Peyer's patch (tissue), 4 donors: ENCODE measurements at regions not wholly inside any gene's neighbourhood (a gene's known extent, or its start where the extent isn't known, plus 50 kb on each side); places are given as distances from the start of the nearest gene placed in this dataset.

ENCODE experiments used
- DNase-seq, 3 donors: peaks; one replicate each; pipeline ENCODE4 v3.0.0-alpha.2; 2017 to 2019
- H3K27ac ChIP-seq, 4 donors: fragments of 200-600 bp; sonication (generic); one replicate each; pipeline ENCODE4 v1.5.1; 2016 to 2019
- H3K27me3 ChIP-seq, 2 donors: fragments of 200-600 bp; sonication (generic); one replicate each; pipeline ENCODE4 v1.5.1; 2019
- H3K36me3 ChIP-seq, 3 donors: fragments of 200-600 bp; sonication (generic); one replicate each; pipeline ENCODE4 v1.5.1; 2016 to 2019
- H3K4me1 ChIP-seq, 4 donors: fragments of 200-600 bp; sonication (generic); one replicate each; pipeline ENCODE4 v1.5.1; 2016 to 2019
- H3K4me3 ChIP-seq, 4 donors: fragments of 200-600 bp; sonication (generic); 1 replicate in 3 of 4; 2 replicates in 1 of 4; pipeline ENCODE4 v1.5.1; 2016 to 2019; ENCODE audit warnings: mild to moderate bottlenecking in 1 of 4
- H3K9me3 ChIP-seq, 4 donors: fragments of 200-600 bp; sonication (generic); one replicate each; pipeline ENCODE4 v1.5.1; 2016 to 2019; ENCODE audit warnings: mild to moderate bottlenecking in 1 of 4
- CTCF ChIP-seq, 6 experiments: fragments of 450-650 bp in 4 of 6; fragments of 200-600 bp in 2 of 6; sonication (generic) in 1 of 6; IDR thresholded peaks; one replicate each; pipeline ENCODE4 v1.5.1; 2017 to 2019; ENCODE audit warnings: antibody characterized with exemption in 6 of 6, mild to moderate bottlenecking in 3 of 6, moderate library complexity in 1 of 6
- POLR2A ChIP-seq, 2 donors: fragments of 450-650 bp; IDR thresholded peaks; one replicate each; pipeline ENCODE4 v1.5.1; 2017; ENCODE audit warnings: antibody characterized with exemption in 2 of 2, mild to moderate bottlenecking in 2 of 2, moderate library complexity in 2 of 2

GRCh38 chr22:48631288-48631863 is 1196.3 kb downstream of the BRD1 start:
- DNase-seq = no peak
- TF ChIP-seq POLR2A (IDR thresholded peaks at IDR 0.05) (no peak), CTCF (IDR thresholded peaks at IDR 0.05) (no peak)
- Histone ChIP-seq H3K27me3 (no peaks in the 10 kb centered on the region), H3K27ac (no peak overlapping the region), H3K9me3 (no peaks in the 10 kb centered on the region), H3K36me3 (no peaks in the 10 kb centered on the region), H3K4me1 (no peaks in the 10 kb centered on the region), H3K4me3 (no peak overlapping the region)

- DNase-seq = no peak
- no peak overlapping the region for H3K4me3 ChIP-seq
- H3K4me1 ChIP-seq = no peaks in the 10 kb centered on the region
- H3K27ac ChIP-seq = no peak overlapping the region
- TF ChIP-seq POLR2A (IDR thresholded peaks at IDR 0.05) (no peak), CTCF (IDR thresholded peaks at IDR 0.05) (no peak)
- H3K9me3 ChIP-seq = no peaks in the 10 kb centered on the region
- H3K27me3 ChIP-seq = no peaks in the 10 kb centered on the region
- no peaks in the 10 kb centered on the region for H3K36me3 ChIP-seq
Observed at GRCh38 chr22:48630848-48631247, 1196.8 kb downstream of the BRD1 start.

- Histone ChIP-seq H3K9me3 (no peaks in the 10 kb centered on the region), H3K4me1 (no peaks in the 10 kb centered on the region), H3K27me3 (no peaks in the 10 kb centered on the region), H3K36me3 (no peaks in the 10 kb centered on the region), H3K27ac (no peak overlapping the region), H3K4me3 (no peak overlapping the region)
- DNase-seq = no peak
- TF ChIP-seq CTCF (IDR thresholded peaks at IDR 0.05) (no peak), POLR2A (IDR thresholded peaks at IDR 0.05) (no peak)
Observed at GRCh38 chr22:48630433-48630754, 1197.3 kb downstream of the BRD1 start.

GRCh38 chr22:48629631-48630432 is 1197.8 kb downstream of the BRD1 start:
- H3K27ac ChIP-seq = no peak overlapping the region
- no peaks in the 10 kb centered on the region for H3K9me3 ChIP-seq
- no peak for TF ChIP-seq POLR2A (IDR thresholded peaks at IDR 0.05)
- TF ChIP-seq CTCF (IDR thresholded peaks at IDR 0.05) = no peak
- H3K27me3 ChIP-seq = no peaks in the 10 kb centered on the region
- H3K4me1 ChIP-seq = no peaks in the 10 kb centered on the region
- no peaks in the 10 kb centered on the region for H3K36me3 ChIP-seq
- no peak for DNase-seq
- no peak overlapping the region for H3K4me3 ChIP-seq

GRCh38 chr22:48628891-48629543 is 1198.7 kb downstream of the BRD1 start:
- Histone ChIP-seq H3K27me3 (no peaks in the 10 kb centered on the region), H3K36me3 (no peaks in the 10 kb centered on the region), H3K27ac (no peak overlapping the region), H3K4me3 (no peak overlapping the region), H3K9me3 (no peaks in the 10 kb centered on the region), H3K4me1 (no peaks in the 10 kb centered on the region)
- DNase-seq = no peak
- no peak for TF ChIP-seq POLR2A (IDR thresholded peaks at IDR 0.05)
- TF ChIP-seq CTCF (IDR thresholded peaks at IDR 0.05) = no peak
